Stomach (tissue), 8 donors: ENCODE measurements at regions not wholly inside any gene's neighbourhood (a gene's known extent, or its start where the extent isn't known, plus 50 kb on each side); places are given as distances from the start of the nearest gene placed in this dataset.
"Not testable (repeated sequence)": the region's sequence is repeated elsewhere in the genome, so short reads cannot be mapped to it uniquely, and the experiment has no call there.

Source experiments
- DNase-seq, 2 donors: peaks; one replicate each; pipeline versions ENCODE4 v3.0.0 to v3.0.0-alpha.2; 2013 to 2019
- H3K27ac ChIP-seq, 5 donors: fragments of 200-600 bp in 4 of 5; sonication (generic) in 4 of 5; one replicate each; pipeline ENCODE4 v1.5.1; 2013 to 2019; ENCODE audit warnings: mild to moderate bottlenecking in 1 of 5, moderate library complexity in 1 of 5
- H3K27me3 ChIP-seq, 3 donors: fragments of 200-600 bp; sonication (generic); one replicate each; pipeline ENCODE4 v1.5.1; 2017 to 2019; ENCODE audit warnings: mixed run types in 1 of 3
- H3K36me3 ChIP-seq, 4 donors: fragments of 200-600 bp; sonication (generic); 1 replicate in 3 of 4; 2 replicates in 1 of 4; pipeline ENCODE4 v1.5.1; 2016 to 2019
- H3K4me1 ChIP-seq, 4 donors: fragments of 200-600 bp; sonication (generic); one replicate each; pipeline ENCODE4 v1.5.1; 2016 to 2019
- H3K4me3 ChIP-seq, 4 donors: fragments of 200-600 bp; sonication (generic) in 3 of 4; one replicate each; pipeline ENCODE4 v1.5.1; 2016 to 2019; ENCODE audit warnings: mild to moderate bottlenecking in 1 of 4
- H3K9me3 ChIP-seq, 4 donors: fragments of 200-600 bp; sonication (generic); one replicate each; pipeline ENCODE4 v1.5.1; 2016 to 2019
- CTCF ChIP-seq, 7 experiments: fragments of 450-650 bp in 4 of 7; fragments of 200-600 bp in 3 of 7; sonication (generic) in 3 of 7; IDR thresholded peaks; one replicate each; pipeline ENCODE4 v1.5.1; 2016 to 2019; ENCODE audit warnings: antibody characterized with exemption in 7 of 7, control low read depth in 2 of 7, mild to moderate bottlenecking in 1 of 7
- EP300 ChIP-seq: sonication (generic); formaldehyde crosslinking; IDR thresholded peaks from one replicate; pipeline ENCODE4 v1.6.1; 2017; ENCODE audit warnings: antibody characterized with exemption
- POLR2A ChIP-seq, 4 donors: fragments of 450-650 bp; IDR thresholded peaks; one replicate each; pipeline ENCODE4 v1.6.1; 2016; ENCODE audit warnings: antibody characterized with exemption in 4 of 4, control low read depth in 2 of 4, mild to moderate bottlenecking in 1 of 4, moderate library complexity in 1 of 4
- POLR2AphosphoS5 ChIP-seq, 3 donors: sonication (generic); formaldehyde crosslinking; IDR thresholded peaks; one replicate each; pipeline ENCODE4 v1.6.1; 2016; ENCODE audit warnings: antibody characterized with exemption in 3 of 3
- WGBS, 5 donors: extraction: QIAGEN DNeasy Blood & Tissue Kit in 3 of 5; methylation state at CpG; one replicate each; pipeline versions ENCODE4 v1.1.5 to v1.1.7; 2013 to 2018; 5-methylcytosine and 5-hydroxymethylcytosine counted together
- intact Hi-C: fragments of 100-400 bp; cut with DNase I; formaldehyde crosslinking; loops from one replicate; pipeline ENCODE4 v1.15.1; 2023; ENCODE audit warnings: low total_unique reads
- donor health status: healthy with polysubstance abuse.
- donor health status: Bipolar disorder and iron deficiency.
- donor health status: healthy.

- intact Hi-C loops: no loop called here
- no peak for DNase-seq
- WGBS, 5 donors: 71 to 81% (median 76%) methylated on average over 11 of the region's 11 CpGs
- Histone ChIP-seq H3K36me3 (no peaks in the 10 kb centered on the region), H3K27me3 (no peaks in the 10 kb centered on the region), H3K4me3 (no peak overlapping the region), H3K9me3 (peaks cover 0 to 9% (median 6%) of the 10 kb centered on the region in 4 donors), H3K4me1 (no peaks in the 10 kb centered on the region), H3K27ac (no peak overlapping the region)
- no peak for TF ChIP-seq EP300
- no peak for TF ChIP-seq CTCF (IDR thresholded peaks at IDR 0.05)
Measured at GRCh38 chrX:1700757-1701156, 85.9 kb downstream of the ASMT start.

DNA sequence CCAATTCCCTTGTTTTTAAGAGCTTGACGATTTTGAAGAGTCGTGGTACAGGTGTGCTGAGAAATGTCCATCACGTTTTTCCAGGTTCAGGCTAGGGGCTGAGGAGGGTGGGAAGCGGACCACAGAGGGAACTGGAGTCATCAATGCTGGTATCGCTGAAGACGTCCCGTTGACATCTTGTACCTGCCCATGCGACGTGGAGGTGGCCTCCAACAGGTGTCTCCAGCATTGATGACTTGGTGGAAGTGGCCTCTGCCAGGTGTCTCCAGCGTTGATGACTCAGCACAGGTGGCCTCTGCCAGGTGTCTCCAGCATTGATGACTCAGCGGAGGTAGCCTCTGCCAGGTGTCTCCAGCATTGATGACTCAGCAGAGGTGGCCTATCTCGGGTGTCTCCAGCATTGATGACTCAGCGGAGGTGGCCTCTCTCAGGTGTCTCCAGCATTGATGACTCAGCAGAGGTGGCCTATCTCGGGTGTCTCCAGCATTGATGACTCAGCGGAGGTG, 86.6 kb downstream of the ASMT start:
- H3K27me3 ChIP-seq, DNase-seq, intact Hi-C loops, H3K4me3 ChIP-seq, H3K36me3 ChIP-seq, H3K27ac ChIP-seq, H3K9me3 ChIP-seq, H3K4me1 ChIP-seq: not testable (repeated sequence)
- 80 to 96% (median 86%) methylated on average over 9 to 15 of the region's 15 CpGs for WGBS, 5 donors

DNA sequence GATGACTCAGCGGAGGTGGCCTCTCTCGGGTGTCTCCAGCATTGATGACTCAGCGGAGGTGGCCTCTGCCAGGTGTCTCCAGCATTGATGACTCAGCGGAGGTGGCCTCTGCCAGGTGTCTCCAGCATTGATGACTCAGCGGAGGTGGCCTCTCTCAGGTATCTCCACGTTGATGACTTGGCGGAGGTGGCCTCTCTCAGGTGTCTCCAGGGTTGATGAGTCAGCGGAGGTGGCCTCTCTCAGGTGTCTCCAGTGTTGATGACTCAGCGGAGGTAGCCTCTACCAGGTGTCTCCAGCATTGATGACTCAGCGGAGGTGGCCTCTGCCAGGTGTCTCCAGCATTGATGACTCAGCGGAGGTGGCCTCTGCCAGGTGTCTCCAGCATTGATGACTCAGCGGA, 87.3 kb downstream of the ASMT start:
- H3K4me1 ChIP-seq, DNase-seq, H3K4me3 ChIP-seq, H3K27me3 ChIP-seq, intact Hi-C loops, H3K27ac ChIP-seq, H3K9me3 ChIP-seq, H3K36me3 ChIP-seq: not testable (repeated sequence)
- 76 to 100% (median 98%) methylated on average over 2 to 11 of the region's 12 CpGs for WGBS, 5 donors

GRCh38 chrX:1702557-1702956, 87.7 kb downstream of the ASMT start:
- H3K9me3 ChIP-seq, DNase-seq, H3K27ac ChIP-seq, H3K27me3 ChIP-seq, H3K4me1 ChIP-seq, intact Hi-C loops, H3K4me3 ChIP-seq, H3K36me3 ChIP-seq: not testable (repeated sequence)
- 88 to 98% (median 90%) methylated on average over 12 to 14 of the region's 14 CpGs for WGBS, 5 donors

DNA sequence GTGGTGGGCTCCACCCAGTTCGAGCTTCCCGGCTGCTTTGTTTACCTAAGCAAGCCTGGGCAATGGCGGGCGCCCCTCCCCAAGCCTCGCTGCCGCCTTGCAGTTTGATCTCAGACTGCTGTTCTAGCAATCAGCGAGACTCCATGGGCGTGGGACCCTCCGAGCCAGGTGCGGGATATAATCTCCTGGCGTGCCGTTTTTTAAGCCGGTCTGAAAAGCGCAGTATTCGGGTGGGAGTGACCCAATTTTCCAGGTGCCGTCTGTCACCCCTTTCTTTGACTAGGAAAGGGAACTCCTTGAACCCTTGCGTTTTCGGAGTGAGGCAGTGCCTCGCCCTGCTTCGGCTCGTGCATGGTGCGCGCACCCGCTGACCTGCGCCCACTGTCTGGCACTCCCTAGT, 94.4 kb downstream of the ASMT start:
- DNase-seq, H3K4me1 ChIP-seq, H3K27me3 ChIP-seq, H3K27ac ChIP-seq, H3K9me3 ChIP-seq, intact Hi-C loops, H3K4me3 ChIP-seq, H3K36me3 ChIP-seq: not testable (repeated sequence)
- WGBS, 5 donors: 89 to 97% (median 94%) methylated on average over 19 to 23 of the region's 25 CpGs

GRCh38 chrX:1713296-1713695, 98.4 kb downstream of the ASMT start:
- H3K4me1 ChIP-seq: no peaks in the 10 kb centered on the region
- H3K9me3 ChIP-seq: peaks cover 0 to 7% (median 2%) of the 10 kb centered on the region in 4 donors
- H3K27me3 ChIP-seq: no peaks in the 10 kb centered on the region
- intact Hi-C loops: no loop called here
- no peak overlapping the region for H3K4me3 ChIP-seq
- no peak overlapping the region for H3K27ac ChIP-seq
- DNase-seq: no peak
- WGBS, 5 donors: 69 to 94% (median 77%) methylated on average over 2 of the region's 2 CpGs
- TF ChIP-seq CTCF (IDR thresholded peaks at IDR 0.05): no peak
- no peak for TF ChIP-seq POLR2AphosphoS5 (IDR thresholded peaks at IDR 0.05)
- no peak for TF ChIP-seq POLR2A (IDR thresholded peaks at IDR 0.05)
- TF ChIP-seq EP300: no peak
- H3K36me3 ChIP-seq: no peaks in the 10 kb centered on the region

DNA sequence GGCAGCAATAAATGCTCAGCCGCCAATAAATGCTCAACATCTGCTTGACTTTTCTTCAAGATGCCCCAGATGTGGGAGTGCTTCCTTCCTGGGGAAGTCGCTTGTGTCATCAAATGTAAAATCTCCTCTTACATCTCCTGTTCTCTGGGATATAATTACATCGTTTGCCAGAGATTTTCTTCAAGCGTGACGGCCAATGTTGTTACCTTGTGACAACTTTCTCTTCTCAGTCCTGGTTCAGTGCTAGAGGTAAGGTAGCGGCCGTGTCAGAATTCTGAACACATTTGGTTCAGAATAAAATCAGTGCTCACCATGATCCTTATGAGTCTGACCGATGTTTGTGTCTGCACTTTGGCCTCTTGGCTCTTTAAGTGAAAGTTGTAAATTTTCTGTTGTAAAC, 102.5 kb downstream of the ASMT start:
- Histone ChIP-seq H3K27ac (no peak overlapping the region), H3K36me3 (no peaks in the 10 kb centered on the region), H3K9me3 (peaks cover 0 to 7% (median 0%) of the 10 kb centered on the region in 4 donors), H3K27me3 (no peaks in the 10 kb centered on the region), H3K4me1 (no peaks in the 10 kb centered on the region), H3K4me3 (no peak overlapping the region)
- TF ChIP-seq POLR2AphosphoS5 (IDR thresholded peaks at IDR 0.05) (no peak), POLR2A (IDR thresholded peaks at IDR 0.05) (no peak)
- intact Hi-C loops: no loop called here
- 71 to 80% (median 77%) methylated on average over 8 of the region's 8 CpGs for WGBS, 5 donors
- no peak for DNase-seq
